MM.1S (cell line): ENCODE measurements at regions not wholly inside any gene's neighbourhood (a gene's known extent, or its start where the extent isn't known, plus 50 kb on each side); places are given as distances from the start of the nearest gene placed in this dataset.

Experiments
- DNase-seq: peaks from one replicate; pipeline ENCODE4 v3.0.0-alpha.2; 2015
- H2AFZ ChIP-seq: fragments of 300-600 bp; sonication (generic); 2 replicates; pipeline ENCODE4 v1.6.0; 2016; ENCODE audit warnings: antibody characterized with exemption, low read length
- H3F3A ChIP-seq: fragments of 300-600 bp; sonication (generic); 2 replicates; pipeline ENCODE4 v1.6.1; 2016; ENCODE audit warnings: mild to moderate bottlenecking, antibody characterized with exemption, low read length, moderate library complexity, mixed read lengths; ENCODE audit not compliant: insufficient read depth
- H3K27ac ChIP-seq: fragments of 300-600 bp; sonication (generic); 2 replicates; pipeline ENCODE4 v1.5.1; 2016; ENCODE audit warnings: mild to moderate bottlenecking, low read length
- H3K27me3 ChIP-seq: fragments of 300-600 bp; sonication (generic); replicated peaks from 2 replicates; pipeline ENCODE4 v1.6.0; 2016; ENCODE audit warnings: low read length; ENCODE audit not compliant: insufficient read depth
- H3K36me3 ChIP-seq: fragments of 300-600 bp; sonication (generic); replicated peaks from 2 replicates; pipeline ENCODE4 v1.6.1; 2016; ENCODE audit warnings: mild to moderate bottlenecking, low read length, mixed read lengths; ENCODE audit not compliant: insufficient read depth
- H3K4me1 ChIP-seq: fragments of 300-600 bp; sonication (generic); 2 replicates; pipeline ENCODE4 v1.6.1; 2016; ENCODE audit warnings: low read length, mixed read lengths
- H3K4me2 ChIP-seq: fragments of 300-600 bp; sonication (generic); 2 replicates; pipeline ENCODE4 v1.6.0; 2016; ENCODE audit warnings: low read depth, low read length
- H3K4me3 ChIP-seq: fragments of 300-600 bp; sonication (generic); 2 replicates; pipeline ENCODE4 v1.5.1; 2016; ENCODE audit warnings: low read length, mixed read lengths
- H3K79me2 ChIP-seq: fragments of 300-600 bp; sonication (generic); 2 replicates; pipeline ENCODE4 v1.6.1; 2016; ENCODE audit warnings: mixed run types, low read length, mixed read lengths
- H3K9ac ChIP-seq: fragments of 300-600 bp; sonication (generic); 2 replicates; pipeline ENCODE4 v1.6.1; 2016; ENCODE audit warnings: low read length, mixed read lengths
- H3K9me2 ChIP-seq: fragments of 300-600 bp; sonication (generic); replicated peaks from 2 replicates; pipeline ENCODE4 v1.6.1; 2016; ENCODE audit warnings: mild to moderate bottlenecking, low read length, mixed read lengths; ENCODE audit not compliant: insufficient read depth
- H3K9me3 ChIP-seq: fragments of 300-600 bp; sonication (generic); replicated peaks from 2 replicates; pipeline ENCODE4 v1.6.1; 2016; ENCODE audit warnings: mild to moderate bottlenecking, low read length, mixed read lengths; ENCODE audit not compliant: insufficient read depth
- H4K20me1 ChIP-seq: fragments of 300-600 bp; sonication (generic); 2 replicates; pipeline ENCODE4 v1.6.1; 2016; ENCODE audit warnings: mild to moderate bottlenecking, low read length, moderate library complexity, mixed read lengths; ENCODE audit not compliant: insufficient read depth
- EZH2 ChIP-seq: fragments of 300-600 bp; sonication (generic); optimal IDR thresholded peaks from 2 replicates; pipeline ENCODE3; 2017; ENCODE audit warnings: low read depth, mild to moderate bottlenecking, antibody characterized with exemption, low read length, mixed read lengths
- EZH2phosphoT487 ChIP-seq: fragments of 300-600 bp; sonication (generic); IDR thresholded peaks from 2 replicates; pipeline ENCODE4 v1.6.1; 2018; ENCODE audit warnings: antibody characterized with exemption, low read length
- TF ChIP-seq, protein P1 (sequence below): fragments of 300-600 bp; sonication (generic); IDR thresholded peaks from 2 replicates; pipeline ENCODE4 v1.5.1; 2016; ENCODE audit warnings: antibody characterized with exemption, low read length, mixed read lengths

DNA sequence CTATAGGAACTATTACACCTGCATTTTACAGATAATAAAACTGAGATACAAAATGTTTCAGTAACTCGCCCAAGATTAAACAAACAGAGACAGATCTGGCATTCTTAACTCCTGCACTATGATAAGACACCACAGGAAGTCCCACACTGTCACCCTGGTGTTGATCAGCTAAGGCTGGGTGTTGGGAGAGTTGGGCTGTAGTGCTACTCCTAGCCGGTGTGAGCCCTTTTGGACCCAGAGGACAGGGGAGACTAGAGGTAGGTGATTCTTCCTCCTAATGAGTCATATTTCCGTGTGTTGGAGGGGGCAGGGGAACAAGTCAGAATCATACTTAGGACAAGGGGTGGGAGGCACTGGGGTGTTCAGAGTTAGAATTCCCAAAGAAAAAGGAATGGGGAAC is 353.2 kb upstream of the TENM4 start:
- no peaks in the 10 kb centered on the region for H3F3A ChIP-seq
- no peaks in the 10 kb centered on the region for H3K27me3 ChIP-seq
- H4K20me1 ChIP-seq = no peaks in the 10 kb centered on the region
- H3K36me3 ChIP-seq = no peaks in the 10 kb centered on the region
- no peak overlapping the region for H3K4me2 ChIP-seq
- H3K27ac ChIP-seq = no peak overlapping the region
- no peaks in the 10 kb centered on the region for H3K9me3 ChIP-seq
- H2AFZ ChIP-seq = no peak overlapping the region
- H3K4me3 ChIP-seq = no peak overlapping the region
- H3K9me2 ChIP-seq = no peaks in the 10 kb centered on the region
- no peak for TF ChIP-seq EZH2
- TF ChIP-seq, protein P1, sequence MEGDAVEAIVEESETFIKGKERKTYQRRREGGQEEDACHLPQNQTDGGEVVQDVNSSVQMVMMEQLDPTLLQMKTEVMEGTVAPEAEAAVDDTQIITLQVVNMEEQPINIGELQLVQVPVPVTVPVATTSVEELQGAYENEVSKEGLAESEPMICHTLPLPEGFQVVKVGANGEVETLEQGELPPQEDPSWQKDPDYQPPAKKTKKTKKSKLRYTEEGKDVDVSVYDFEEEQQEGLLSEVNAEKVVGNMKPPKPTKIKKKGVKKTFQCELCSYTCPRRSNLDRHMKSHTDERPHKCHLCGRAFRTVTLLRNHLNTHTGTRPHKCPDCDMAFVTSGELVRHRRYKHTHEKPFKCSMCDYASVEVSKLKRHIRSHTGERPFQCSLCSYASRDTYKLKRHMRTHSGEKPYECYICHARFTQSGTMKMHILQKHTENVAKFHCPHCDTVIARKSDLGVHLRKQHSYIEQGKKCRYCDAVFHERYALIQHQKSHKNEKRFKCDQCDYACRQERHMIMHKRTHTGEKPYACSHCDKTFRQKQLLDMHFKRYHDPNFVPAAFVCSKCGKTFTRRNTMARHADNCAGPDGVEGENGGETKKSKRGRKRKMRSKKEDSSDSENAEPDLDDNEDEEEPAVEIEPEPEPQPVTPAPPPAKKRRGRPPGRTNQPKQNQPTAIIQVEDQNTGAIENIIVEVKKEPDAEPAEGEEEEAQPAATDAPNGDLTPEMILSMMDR = no peak
- TF ChIP-seq EZH2phosphoT487 = no peak
- H3K4me1 ChIP-seq = no peaks in the 10 kb centered on the region
- H3K9ac ChIP-seq = no peak overlapping the region
- DNase-seq = no peak
- H3K79me2 ChIP-seq = no peaks in the 10 kb centered on the region

DNA sequence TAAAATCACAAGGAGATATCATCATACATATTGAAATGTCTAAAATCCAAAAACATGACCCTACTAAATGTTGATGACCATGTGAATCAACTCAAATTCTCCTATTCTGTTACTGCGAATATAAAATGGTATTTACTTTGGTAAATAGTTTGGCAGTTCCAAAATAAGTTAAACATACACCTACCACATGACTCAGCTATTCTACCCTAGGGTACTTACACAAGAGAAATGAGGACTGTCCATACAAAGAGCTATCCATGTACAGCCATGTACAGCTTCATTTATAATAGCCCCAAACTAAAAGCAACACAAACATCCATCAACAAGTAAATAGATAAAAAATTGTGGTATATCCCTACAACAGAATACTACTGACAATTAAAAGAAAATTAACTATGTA is 346.1 kb upstream of the TENM4 start:
- Histone ChIP-seq H2AFZ (no peak overlapping the region), H3F3A (no peaks in the 10 kb centered on the region), H3K4me1 (no peaks in the 10 kb centered on the region), H3K79me2 (no peaks in the 10 kb centered on the region), H4K20me1 (no peaks in the 10 kb centered on the region), H3K4me3 (no peak overlapping the region), H3K27ac (no peak overlapping the region), H3K9ac (no peak overlapping the region), H3K4me2 (no peak overlapping the region), H3K27me3 (0 out of 2 replicates have a peak, but pooled peaks cover 3% of the 10 kb centered on the region), H3K9me3 (no peaks in the 10 kb centered on the region), H3K36me3 (no peaks in the 10 kb centered on the region), H3K9me2 (no peaks in the 10 kb centered on the region)
- TF ChIP-seq, protein P1 = no peak
- TF ChIP-seq EZH2 (no peak), EZH2phosphoT487 (no peak)
- DNase-seq = no peak

- H3K27ac ChIP-seq = no peak overlapping the region
- no peaks in the 10 kb centered on the region for H3K36me3 ChIP-seq
- H3K4me3 ChIP-seq = no peak overlapping the region
- peak; percentile 47 for DNase-seq
- H3K27me3 ChIP-seq = 0 out of 2 replicates have a peak, but pooled peaks cover 3% of the 10 kb centered on the region
- H3K4me2 ChIP-seq = peak overlapping the region; percentile 1; the same call in 1 of the 2 replicates
- TF ChIP-seq EZH2phosphoT487 = no peak
- TF ChIP-seq EZH2 = no peak
- TF ChIP-seq, protein P1 = no peak
- H3K9ac ChIP-seq = no peak overlapping the region
- no peaks in the 10 kb centered on the region for H3K79me2 ChIP-seq
- H3F3A ChIP-seq = no peaks in the 10 kb centered on the region
- no peak overlapping the region for H2AFZ ChIP-seq
- H3K9me2 ChIP-seq = no peaks in the 10 kb centered on the region
- H3K9me3 ChIP-seq = no peaks in the 10 kb centered on the region
- no peaks in the 10 kb centered on the region for H4K20me1 ChIP-seq
- H3K4me1 ChIP-seq = no peaks in the 10 kb centered on the region
These were observed 343.0 kb upstream of the TENM4 start for GRCh38 chr11:79783833-79784232.
